Muscle layer of duodenum (tissue), 2 donors: ENCODE measurements at regions not wholly inside any gene's neighbourhood (a gene's known extent, or its start where the extent isn't known, plus 50 kb on each side); places are given as distances from the start of the nearest gene placed in this dataset.

Experiments used
- H3K27ac ChIP-seq: one replicate; pipeline ENCODE4 v1.7.0; 2013; ENCODE audit warnings: mild to moderate bottlenecking, low read length
- H3K27me3 ChIP-seq: one replicate; pipeline ENCODE4 v1.7.0; 2013; ENCODE audit warnings: low read depth, mild to moderate bottlenecking, control low read depth, low read length
- H3K36me3 ChIP-seq, 2 donors: one replicate each; pipeline ENCODE4 v1.7.0; 2013; ENCODE audit warnings: low read length in 2 of 2, control low read depth in 1 of 2, mild to moderate bottlenecking in 1 of 2; ENCODE audit not compliant: insufficient read depth in 2 of 2, control insufficient read depth in 1 of 2
- H3K4me1 ChIP-seq, 2 donors: one replicate each; pipeline ENCODE4 v1.7.0; 2013; ENCODE audit warnings: low read length in 2 of 2, mild to moderate bottlenecking in 2 of 2, control low read depth in 1 of 2, moderate library complexity in 1 of 2; ENCODE audit not compliant: insufficient read depth in 2 of 2, control insufficient read depth in 1 of 2
- H3K4me3 ChIP-seq, 2 donors: one replicate each; pipeline ENCODE4 v1.7.0; 2013; ENCODE audit warnings: low read length in 2 of 2, low read depth in 1 of 2, mild to moderate bottlenecking in 1 of 2
- H3K9me3 ChIP-seq, 2 donors: one replicate each; pipeline ENCODE4 v1.7.0; 2013; ENCODE audit warnings: low read length in 2 of 2, control low read depth in 1 of 2, mild to moderate bottlenecking in 1 of 2; ENCODE audit not compliant: control insufficient read depth in 1 of 2
- donor health status: healthy.

- Histone ChIP-seq H3K36me3 (no peaks in the 10 kb centered on the region), H3K9me3 (no peaks in the 10 kb centered on the region), H3K27ac (no peak overlapping the region), H3K27me3 (no peaks in the 10 kb centered on the region), H3K4me3 (no peak overlapping the region), H3K4me1 (peaks cover 24 to 41% of the 10 kb centered on the region in 2 donors)
These were observed 75.5 kb downstream of the SIPA1L2 start for GRCh38 chr1:232554409-232554808.

GRCh38 chr1:232553809-232554208 is 76.1 kb downstream of the SIPA1L2 start:
- H3K36me3 ChIP-seq, result no peaks in the 10 kb centered on the region
- H3K4me3 ChIP-seq, result no peak overlapping the region
- peaks cover 24 to 40% of the 10 kb centered on the region in 2 donors for H3K4me1 ChIP-seq
- no peak overlapping the region for H3K27ac ChIP-seq
- H3K27me3 ChIP-seq, result no peaks in the 10 kb centered on the region
- H3K9me3 ChIP-seq, result no peaks in the 10 kb centered on the region

GRCh38 chr1:232553050-232553754 is 76.7 kb downstream of the SIPA1L2 start:
- Histone ChIP-seq H3K27me3 (no peaks in the 10 kb centered on the region), H3K27ac (no peak overlapping the region), H3K4me3 (no peak overlapping the region), H3K36me3 (no peaks in the 10 kb centered on the region), H3K9me3 (no peaks in the 10 kb centered on the region), H3K4me1 (peaks cover 24 to 40% of the 10 kb centered on the region in 2 donors)

GRCh38 chr1:232551386-232551785 is 78.5 kb downstream of the SIPA1L2 start:
- Histone ChIP-seq H3K4me1 (peaks cover 22 to 40% of the 10 kb centered on the region in 2 donors), H3K4me3 (no peak overlapping the region), H3K27ac (no peak overlapping the region), H3K27me3 (no peaks in the 10 kb centered on the region), H3K36me3 (no peaks in the 10 kb centered on the region), H3K9me3 (no peaks in the 10 kb centered on the region)

- Histone ChIP-seq H3K4me3 (no peak overlapping the region), H3K4me1 (peaks cover 8 to 30% of the 10 kb centered on the region in 2 donors), H3K27me3 (no peaks in the 10 kb centered on the region), H3K36me3 (no peaks in the 10 kb centered on the region), H3K9me3 (no peaks in the 10 kb centered on the region), H3K27ac (no peak overlapping the region)
These were observed 79.9 kb downstream of the SIPA1L2 start for GRCh38 chr1:232550007-232550406.

- H3K27ac ChIP-seq, result no peak overlapping the region
- H3K4me3 ChIP-seq, result no peak overlapping the region
- peaks cover 2 to 18% of the 10 kb centered on the region in 2 donors for H3K4me1 ChIP-seq
These were observed 81.2 kb downstream of the SIPA1L2 start for GRCh38 chr1:232548691-232549090.

GRCh38 chr1:232547938-232548484 is 81.9 kb downstream of the SIPA1L2 start:
- H3K4me1 ChIP-seq, result peaks cover 2 to 17% of the 10 kb centered on the region in 2 donors
- H3K27ac ChIP-seq, result no peak overlapping the region
- no peaks in the 10 kb centered on the region for H3K9me3 ChIP-seq
- no peaks in the 10 kb centered on the region for H3K27me3 ChIP-seq
- H3K4me3 ChIP-seq, result no peak overlapping the region
- no peaks in the 10 kb centered on the region for H3K36me3 ChIP-seq

More at GRCh38 chr1:232548691-232549090, 81.2 kb downstream of the SIPA1L2 start:
- Histone ChIP-seq H3K27me3 (no peaks in the 10 kb centered on the region), H3K9me3 (no peaks in the 10 kb centered on the region), H3K36me3 (no peaks in the 10 kb centered on the region)

GRCh38 chr1:232542633-232543593 is 87.0 kb downstream of the SIPA1L2 start:
- Histone ChIP-seq H3K36me3 (no peaks in the 10 kb centered on the region), H3K27ac (no peak overlapping the region), H3K9me3 (no peaks in the 10 kb centered on the region), H3K27me3 (no peaks in the 10 kb centered on the region), H3K4me1 (no peaks in the 10 kb centered on the region), H3K4me3 (no peak overlapping the region)

- no peak overlapping the region for H3K27ac ChIP-seq
- no peaks in the 10 kb centered on the region for H3K4me1 ChIP-seq
- H3K27me3 ChIP-seq, result no peaks in the 10 kb centered on the region
- H3K9me3 ChIP-seq, result no peaks in the 10 kb centered on the region
- H3K36me3 ChIP-seq, result no peaks in the 10 kb centered on the region
- no peak overlapping the region for H3K4me3 ChIP-seq
These were observed 91.0 kb downstream of the SIPA1L2 start for GRCh38 chr1:232538943-232539302.

- Histone ChIP-seq H3K4me1 (no peaks in the 10 kb centered on the region), H3K4me3 (no peak overlapping the region), H3K27me3 (no peaks in the 10 kb centered on the region), H3K36me3 (no peaks in the 10 kb centered on the region), H3K27ac (no peak overlapping the region), H3K9me3 (no peaks in the 10 kb centered on the region)
These were observed 91.5 kb downstream of the SIPA1L2 start for GRCh38 chr1:232538224-232538942.
